ENCODE measurements at regions not wholly inside any gene's neighbourhood (a gene's known extent, or its start where the extent isn't known, plus 50 kb on each side); places are given as distances from the start of the nearest gene placed in this dataset.

GRCh38 chr7:25580141-25580540 lies 351.9 kb upstream of the NPVF start:
- Histone ChIP-seq H3K4me1 (replicated peaks in 1 of 2) (no peaks in the 10 kb centered on the region), H3K9me3 (replicated peaks in 1 of 3) (no peaks in the 10 kb centered on the region), H3K36me3 (replicated peaks in 1 of 2) (no peaks in the 10 kb centered on the region), H3K27me3 (no peaks in the 10 kb centered on the region), H3K27ac (peak overlapping the region in 1 of 5 donors; percentile 55), H3K4me3 (no peak overlapping the region)
- no peak for DNase-seq
- WGBS, 4 donors = 71 to 82% (median 77%) methylated on average over 4 of the region's 4 CpGs
- intact Hi-C loops (cut with DNase I) = no loop called here
- TF ChIP-seq POLR2A (IDR thresholded peaks at IDR 0.05) (no peak), CTCF (IDR thresholded peaks at IDR 0.05) (no peak)

GRCh38 chr7:25583621-25584020 lies 355.3 kb upstream of the NPVF start:
- intact Hi-C loops (cut with DNase I) = no loop called here
- Histone ChIP-seq H3K4me3 (no peak overlapping the region), H3K27ac (no peak overlapping the region), H3K9me3 (replicated peaks in 1 of 3) (no peaks in the 10 kb centered on the region), H3K27me3 (no peaks in the 10 kb centered on the region), H3K4me1 (replicated peaks in 1 of 2) (no peaks in the 10 kb centered on the region), H3K36me3 (replicated peaks in 1 of 2) (no peaks in the 10 kb centered on the region)
- no peak for TF ChIP-seq CTCF (IDR thresholded peaks at IDR 0.05)
- no peak for TF ChIP-seq POLR2A (IDR thresholded peaks at IDR 0.05)
- WGBS, 4 donors = 78 to 93% (median 83%) methylated on average over 2 of the region's 2 CpGs
- no peak for DNase-seq

GRCh38 chr7:25584112-25584938 lies 356.0 kb upstream of the NPVF start:
- no peak for TF ChIP-seq POLR2A (IDR thresholded peaks at IDR 0.05)
- TF ChIP-seq CTCF (IDR thresholded peaks at IDR 0.05) = no peak
- H3K36me3 ChIP-seq (replicated peaks in 1 of 2) = no peaks in the 10 kb centered on the region
- WGBS, 4 donors = 76 to 88% (median 81%) methylated on average over 10 of the region's 10 CpGs
- H3K27ac ChIP-seq = no peak overlapping the region
- intact Hi-C loops (cut with DNase I) = no loop called here
- no peaks in the 10 kb centered on the region for H3K27me3 ChIP-seq
- H3K4me3 ChIP-seq = no peak overlapping the region
- no peak for DNase-seq
- no peaks in the 10 kb centered on the region for H3K4me1 ChIP-seq (replicated peaks in 1 of 2)
- H3K9me3 ChIP-seq (replicated peaks in 1 of 3) = no peaks in the 10 kb centered on the region

- no peak overlapping the region for H3K27ac ChIP-seq
- intact Hi-C loops (cut with DNase I) = no loop called here
- no peak overlapping the region for H3K4me3 ChIP-seq
- H3K27me3 ChIP-seq = no peaks in the 10 kb centered on the region
- no peaks in the 10 kb centered on the region for H3K4me1 ChIP-seq (replicated peaks in 1 of 2)
- no peak for DNase-seq
- 69 to 75% (median 71%) methylated on average over 5 of the region's 5 CpGs for WGBS, 4 donors
- no peaks in the 10 kb centered on the region for H3K36me3 ChIP-seq (replicated peaks in 1 of 2)
- TF ChIP-seq CTCF (IDR thresholded peaks at IDR 0.05) (no peak), POLR2A (IDR thresholded peaks at IDR 0.05) (no peak)
- H3K9me3 ChIP-seq (replicated peaks in 1 of 3) = no peaks in the 10 kb centered on the region
Observed at GRCh38 chr7:25586513-25586912, 358.2 kb upstream of the NPVF start.

All from adrenal gland (tissue), 9 donors.